ENCODE measurements at regions not wholly inside any gene's neighbourhood (a gene's known extent, or its start where the extent isn't known, plus 50 kb on each side); places are given as distances from the start of the nearest gene placed in this dataset.

- no TSS peak for BruUV-seq (replicated peaks)
- TF ChIP-seq, protein P1, sequence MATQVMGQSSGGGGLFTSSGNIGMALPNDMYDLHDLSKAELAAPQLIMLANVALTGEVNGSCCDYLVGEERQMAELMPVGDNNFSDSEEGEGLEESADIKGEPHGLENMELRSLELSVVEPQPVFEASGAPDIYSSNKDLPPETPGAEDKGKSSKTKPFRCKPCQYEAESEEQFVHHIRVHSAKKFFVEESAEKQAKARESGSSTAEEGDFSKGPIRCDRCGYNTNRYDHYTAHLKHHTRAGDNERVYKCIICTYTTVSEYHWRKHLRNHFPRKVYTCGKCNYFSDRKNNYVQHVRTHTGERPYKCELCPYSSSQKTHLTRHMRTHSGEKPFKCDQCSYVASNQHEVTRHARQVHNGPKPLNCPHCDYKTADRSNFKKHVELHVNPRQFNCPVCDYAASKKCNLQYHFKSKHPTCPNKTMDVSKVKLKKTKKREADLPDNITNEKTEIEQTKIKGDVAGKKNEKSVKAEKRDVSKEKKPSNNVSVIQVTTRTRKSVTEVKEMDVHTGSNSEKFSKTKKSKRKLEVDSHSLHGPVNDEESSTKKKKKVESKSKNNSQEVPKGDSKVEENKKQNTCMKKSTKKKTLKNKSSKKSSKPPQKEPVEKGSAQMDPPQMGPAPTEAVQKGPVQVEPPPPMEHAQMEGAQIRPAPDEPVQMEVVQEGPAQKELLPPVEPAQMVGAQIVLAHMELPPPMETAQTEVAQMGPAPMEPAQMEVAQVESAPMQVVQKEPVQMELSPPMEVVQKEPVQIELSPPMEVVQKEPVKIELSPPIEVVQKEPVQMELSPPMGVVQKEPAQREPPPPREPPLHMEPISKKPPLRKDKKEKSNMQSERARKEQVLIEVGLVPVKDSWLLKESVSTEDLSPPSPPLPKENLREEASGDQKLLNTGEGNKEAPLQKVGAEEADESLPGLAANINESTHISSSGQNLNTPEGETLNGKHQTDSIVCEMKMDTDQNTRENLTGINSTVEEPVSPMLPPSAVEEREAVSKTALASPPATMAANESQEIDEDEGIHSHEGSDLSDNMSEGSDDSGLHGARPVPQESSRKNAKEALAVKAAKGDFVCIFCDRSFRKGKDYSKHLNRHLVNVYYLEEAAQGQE (IDR thresholded peaks at IDR 0.05; ENCODE audit: low read depth, low read length): no peak
- TF ChIP-seq CHD1 (IDR thresholded peaks at IDR 0.05; ENCODE audit: low read depth, low read length): no peak
- no peak for TF ChIP-seq POLR2A (IDR thresholded peaks at IDR 0.05; ENCODE audit: low read depth, low read length)
- no peak for TF ChIP-seq NR2F1 (conservative IDR thresholded peaks at IDR 0.05)
- TF ChIP-seq NKRF (conservative IDR thresholded peaks at IDR 0.05): no peak
- TF ChIP-seq TCF12 (IDR thresholded peaks at IDR 0.05; ENCODE audit: low read depth, low read length): no peak
- no peak for TF ChIP-seq SPI1 (IDR thresholded peaks at IDR 0.05; ENCODE audit: borderline replicate concordance, insufficient read depth, low read depth, low read length)
- no peak for TF ChIP-seq HDGF (IDR thresholded peaks at IDR 0.05)
- TF ChIP-seq, protein P2, sequence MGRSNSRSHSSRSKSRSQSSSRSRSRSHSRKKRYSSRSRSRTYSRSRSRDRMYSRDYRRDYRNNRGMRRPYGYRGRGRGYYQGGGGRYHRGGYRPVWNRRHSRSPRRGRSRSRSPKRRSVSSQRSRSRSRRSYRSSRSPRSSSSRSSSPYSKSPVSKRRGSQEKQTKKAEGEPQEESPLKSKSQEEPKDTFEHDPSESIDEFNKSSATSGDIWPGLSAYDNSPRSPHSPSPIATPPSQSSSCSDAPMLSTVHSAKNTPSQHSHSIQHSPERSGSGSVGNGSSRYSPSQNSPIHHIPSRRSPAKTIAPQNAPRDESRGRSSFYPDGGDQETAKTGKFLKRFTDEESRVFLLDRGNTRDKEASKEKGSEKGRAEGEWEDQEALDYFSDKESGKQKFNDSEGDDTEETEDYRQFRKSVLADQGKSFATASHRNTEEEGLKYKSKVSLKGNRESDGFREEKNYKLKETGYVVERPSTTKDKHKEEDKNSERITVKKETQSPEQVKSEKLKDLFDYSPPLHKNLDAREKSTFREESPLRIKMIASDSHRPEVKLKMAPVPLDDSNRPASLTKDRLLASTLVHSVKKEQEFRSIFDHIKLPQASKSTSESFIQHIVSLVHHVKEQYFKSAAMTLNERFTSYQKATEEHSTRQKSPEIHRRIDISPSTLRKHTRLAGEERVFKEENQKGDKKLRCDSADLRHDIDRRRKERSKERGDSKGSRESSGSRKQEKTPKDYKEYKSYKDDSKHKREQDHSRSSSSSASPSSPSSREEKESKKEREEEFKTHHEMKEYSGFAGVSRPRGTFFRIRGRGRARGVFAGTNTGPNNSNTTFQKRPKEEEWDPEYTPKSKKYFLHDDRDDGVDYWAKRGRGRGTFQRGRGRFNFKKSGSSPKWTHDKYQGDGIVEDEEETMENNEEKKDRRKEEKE (IDR thresholded peaks at IDR 0.05): no peak
- no peak for TF ChIP-seq GABPA (IDR thresholded peaks at IDR 0.05; ENCODE audit: low read depth)
- no peak for TF ChIP-seq IKZF1 (conservative IDR thresholded peaks at IDR 0.05)
- no peak for TF ChIP-seq SMAD1 (IDR thresholded peaks at IDR 0.05; ENCODE audit: low read depth, partially characterized antibody)
- no peaks in the 10 kb centered on the region for H3K4me1 ChIP-seq (ENCODE audit: control insufficient read depth, insufficient read depth, low read length)
- DNase-seq (ENCODE audit: low read depth, low spot score) (no peak), ATAC-seq (no peak), FAIRE-seq (no peak)
- H4K20me1 ChIP-seq (ENCODE audit: control insufficient read depth, insufficient read depth): no peaks in the 10 kb centered on the region
- no peaks in the 10 kb centered on the region; a peak in 1 of 4 replicates for H3K27me3 ChIP-seq (replicated peaks in 1 of 2; ENCODE audit: control insufficient read depth in 2 of 2, insufficient read depth in 2 of 2, low read length in 1 of 2)
- no peak overlapping the region for H3K4me3 ChIP-seq
- no peak overlapping the region for H2AFZ ChIP-seq (ENCODE audit: control insufficient read depth, low read depth, low read length)
- no peak overlapping the region for H3K27ac ChIP-seq (ENCODE audit: control insufficient read depth, insufficient read depth)
- H3K79me2 ChIP-seq (ENCODE audit: control insufficient read depth, insufficient read depth, low read length): no peaks in the 10 kb centered on the region
- ChIA-PET RAD21 (ENCODE audit: unreplicated experiment) (no interaction called here), CTCF (interaction anchor here (1.4 kb wide), 1 partner anchor 13 kb away, joined by 4 read pairs; no protein-coding TSS in a partner anchor), SMC1A (ENCODE audit: uncharacterized antibody, unreplicated experiment) (no interaction called here), POLR2A (no interaction called here)
- no peaks in the 10 kb centered on the region for H3K9me3 ChIP-seq (replicated peaks; ENCODE audit: control insufficient read depth, insufficient read depth, low read length)
- no peak overlapping the region for H3K4me2 ChIP-seq (ENCODE audit: control insufficient read depth, insufficient read depth)
- intact Hi-C loops (cut with micrococcal nuclease; ENCODE audit: unreplicated experiment) (no loop called here), in situ Hi-C loops (cut with MboI) (no loop called here)
- 26% methylated on average over 5 of the region's 5 CpGs for WGBS (ENCODE audit: insufficient coverage, insufficient replicate concordance, low lambda C conversion rate, missing lambda C conversion rate)
- H3K9ac ChIP-seq (ENCODE audit: control insufficient read depth, insufficient read depth, low read length): no peak overlapping the region
- H3K36me3 ChIP-seq (ENCODE audit: control insufficient read depth in 2 of 2, insufficient read depth in 2 of 2, low read length in 1 of 2): no peaks in the 10 kb centered on the region
Measured at GRCh38 chr21:38139380-38140168, 117.2 kb upstream of the KCNJ15 start.
